GM18498 (cell line): ENCODE measurements at regions not wholly inside any gene's neighbourhood (a gene's known extent, or its start where the extent isn't known, plus 50 kb on each side); places are given as distances from the start of the nearest gene placed in this dataset.

Experiments
- ATAC-seq: cut with Tn5 transposase; IDR thresholded peaks from one replicate; pipeline ENCODE4 v1.9.1; 2021; ENCODE audit warnings: mild to moderate bottlenecking, moderate library complexity; ENCODE audit not compliant: unreplicated experiment

DNA sequence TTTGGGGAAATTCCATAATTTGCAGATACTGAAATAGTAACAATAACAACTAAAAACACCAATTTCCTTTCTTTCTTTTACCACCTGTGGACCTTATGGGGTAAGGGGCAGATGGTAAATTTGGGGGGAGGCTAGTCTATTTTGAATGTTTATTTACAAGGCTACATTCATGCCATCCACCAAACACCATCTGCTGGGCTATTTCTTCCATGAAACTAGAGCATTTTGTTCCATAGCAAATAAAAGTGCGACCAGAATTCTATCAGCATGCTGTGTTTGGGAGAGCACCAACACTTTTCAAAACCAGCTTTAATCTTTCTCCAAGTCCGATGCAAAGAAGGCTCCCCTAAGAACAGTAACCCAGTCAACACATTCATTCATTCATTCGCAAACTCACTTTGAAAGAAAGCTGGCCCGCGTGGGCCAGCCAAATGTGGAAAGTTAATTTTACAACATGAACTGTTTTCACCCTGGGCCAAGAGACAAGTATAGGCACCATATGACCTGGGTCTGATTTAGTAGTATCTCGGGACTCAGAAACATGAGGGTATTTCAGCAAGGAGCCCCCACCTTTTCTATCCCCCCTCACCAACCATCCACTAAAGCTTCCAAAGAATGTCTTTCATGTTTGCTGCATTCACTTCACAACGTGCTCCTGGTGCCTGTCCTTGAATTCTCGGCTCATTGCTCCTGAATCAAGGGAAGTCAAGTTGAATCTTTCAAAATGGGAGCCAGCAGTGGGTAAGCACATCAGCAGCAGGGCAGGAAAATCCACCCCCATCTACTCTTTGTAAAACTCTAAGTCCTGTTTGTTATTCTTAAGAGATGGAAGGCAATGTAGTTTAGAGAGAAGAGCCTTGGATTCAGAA is 210.6 kb downstream of the C1D start:
- ATAC-seq: no peak

DNA sequence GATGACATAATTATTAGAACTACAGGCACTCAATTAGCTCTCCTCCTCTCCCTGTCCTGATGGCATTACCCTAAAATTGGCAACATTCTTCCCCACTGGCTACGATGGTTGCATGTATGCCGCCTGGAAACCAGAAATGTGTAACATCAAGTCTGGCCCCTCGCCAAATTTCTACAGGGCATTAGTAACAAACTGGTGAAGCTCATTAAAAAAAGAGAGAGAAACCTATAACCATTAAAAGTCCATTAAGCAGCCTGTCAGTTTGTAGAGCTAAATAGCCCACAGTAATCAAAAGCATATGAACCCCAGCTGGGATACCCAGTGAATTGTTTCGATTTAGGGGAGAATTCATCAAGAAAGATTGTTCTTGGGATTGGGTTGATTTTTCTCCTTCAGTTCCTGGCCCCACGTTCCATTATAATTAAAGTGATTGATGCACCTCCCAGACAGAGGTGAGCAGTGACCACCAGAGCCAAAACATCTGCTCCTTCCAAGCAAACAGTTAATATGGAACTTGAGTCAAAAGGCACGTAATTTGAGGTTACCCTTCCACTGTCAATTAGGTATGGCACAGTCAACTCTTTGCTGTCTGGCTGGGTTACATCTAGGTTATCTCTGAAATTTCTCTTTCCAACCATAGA is 208.6 kb downstream of the C1D start:
- no peak for ATAC-seq

DNA sequence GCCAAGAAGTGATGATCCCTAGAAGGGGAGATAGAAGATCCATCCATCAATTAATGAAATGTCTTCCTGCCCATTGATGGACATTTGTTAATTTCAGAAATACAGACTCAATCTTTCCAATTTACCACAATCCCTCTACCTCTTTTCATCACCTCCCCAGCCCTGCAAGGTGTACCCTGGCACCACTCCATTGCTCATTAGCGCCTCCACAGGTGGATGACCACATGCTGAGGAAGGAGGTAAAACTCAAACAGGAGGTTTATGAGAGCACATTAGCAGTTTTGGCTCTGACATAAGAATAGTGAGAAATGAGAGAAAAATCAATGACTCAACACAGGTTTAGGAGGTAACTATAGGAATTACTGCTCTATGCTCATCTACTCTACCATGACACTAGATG is 208.0 kb downstream of the C1D start:
- no peak for ATAC-seq

DNA sequence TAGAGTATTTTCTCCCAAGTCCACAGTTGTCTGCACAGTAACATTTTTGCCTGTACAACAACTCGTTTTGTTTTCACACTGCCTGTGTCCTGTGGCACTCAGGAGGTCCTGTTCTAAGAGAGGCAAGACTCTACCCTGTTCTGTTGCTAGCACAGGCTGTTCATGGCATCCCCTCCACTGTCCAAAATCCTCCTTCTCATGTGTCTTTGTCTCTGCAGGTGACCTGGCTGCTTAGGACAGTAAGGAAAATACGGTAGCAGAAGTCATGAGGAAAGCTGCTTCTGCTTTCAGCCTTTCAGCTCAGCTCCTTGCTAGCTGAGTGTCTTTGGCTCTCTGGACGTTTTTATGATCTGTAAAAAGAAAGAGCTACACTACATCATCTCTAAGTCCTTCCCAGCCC is 205.9 kb downstream of the C1D start:
- no peak for ATAC-seq

DNA sequence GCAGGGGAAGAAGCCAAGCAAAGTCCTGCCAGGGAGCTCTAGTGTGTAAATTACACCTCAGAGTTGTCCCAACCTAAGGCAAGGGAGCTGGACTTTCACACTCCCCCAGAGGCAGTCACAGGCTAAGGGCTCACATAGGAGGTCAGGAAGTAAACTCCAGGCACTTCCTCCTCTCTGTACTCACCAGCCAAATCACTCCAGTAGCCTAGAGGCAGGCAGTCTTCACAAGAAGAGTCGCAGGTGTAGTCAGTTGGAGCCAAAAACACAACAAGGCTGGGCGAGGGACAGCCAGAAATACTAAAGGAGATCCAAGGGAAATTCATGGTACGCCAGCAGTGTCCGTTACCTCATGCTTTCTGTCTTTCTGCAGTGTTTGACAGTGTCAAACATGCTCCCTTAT is 205.0 kb downstream of the C1D start:
- no peak for ATAC-seq

DNA sequence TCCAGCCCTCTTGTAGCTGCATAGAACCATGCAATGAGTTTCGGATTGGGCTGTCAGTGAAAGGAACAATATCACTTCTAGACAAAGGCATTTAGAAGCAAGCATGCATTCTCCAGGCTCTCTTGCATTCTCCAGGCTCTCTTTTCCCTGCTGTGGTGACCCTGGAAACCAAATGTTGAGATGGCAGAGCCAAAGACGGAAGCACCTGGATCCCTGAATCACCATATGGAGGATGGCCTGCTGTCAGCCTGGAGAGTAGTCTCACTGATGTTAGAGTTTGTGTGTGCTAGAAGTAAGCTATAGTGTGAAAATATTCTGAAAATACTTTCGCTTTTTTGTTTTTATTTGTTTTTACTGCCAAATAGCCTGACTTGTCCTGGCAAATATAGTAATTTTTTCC is 203.9 kb downstream of the C1D start:
- ATAC-seq: no peak

DNA sequence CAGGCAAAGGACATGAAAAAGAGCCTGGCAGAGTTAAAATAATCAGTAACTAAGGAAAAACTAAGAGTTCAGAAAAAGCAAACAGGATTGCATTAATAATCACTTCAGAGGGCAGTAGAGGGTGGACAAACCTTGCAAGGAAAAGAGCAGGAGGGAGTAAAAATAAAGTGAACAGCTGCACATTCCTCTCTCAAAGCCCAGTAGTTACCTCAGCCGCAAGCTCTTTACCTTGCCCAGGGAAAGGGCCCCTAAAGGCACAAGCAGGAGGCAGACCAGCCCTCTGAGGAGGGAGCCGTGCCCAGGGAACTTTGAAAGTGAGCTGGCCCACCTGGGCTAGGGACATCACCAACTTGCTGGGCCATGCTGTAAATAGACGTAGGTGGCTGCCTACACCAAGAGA is 196.9 kb downstream of the C1D start:
- no peak for ATAC-seq

DNA sequence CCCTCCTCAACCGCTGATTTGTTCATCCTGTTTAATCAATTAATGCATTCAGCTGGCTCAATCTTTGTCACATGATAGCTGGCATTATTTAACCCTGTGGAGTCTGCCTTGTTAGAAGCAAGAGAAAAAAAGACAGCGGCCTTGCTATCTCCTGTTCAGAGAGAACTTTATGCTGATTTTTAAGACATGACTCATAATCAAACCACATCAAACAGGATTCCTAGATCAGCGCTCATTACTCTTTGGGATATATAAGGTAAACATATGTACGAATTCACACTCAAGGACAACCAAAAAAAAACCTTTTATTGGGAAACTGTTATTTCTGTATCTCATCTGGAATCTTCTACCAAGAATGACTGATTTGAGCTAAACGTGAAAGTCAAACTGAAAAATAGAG is 195.1 kb downstream of the C1D start:
- ATAC-seq: no peak

DNA sequence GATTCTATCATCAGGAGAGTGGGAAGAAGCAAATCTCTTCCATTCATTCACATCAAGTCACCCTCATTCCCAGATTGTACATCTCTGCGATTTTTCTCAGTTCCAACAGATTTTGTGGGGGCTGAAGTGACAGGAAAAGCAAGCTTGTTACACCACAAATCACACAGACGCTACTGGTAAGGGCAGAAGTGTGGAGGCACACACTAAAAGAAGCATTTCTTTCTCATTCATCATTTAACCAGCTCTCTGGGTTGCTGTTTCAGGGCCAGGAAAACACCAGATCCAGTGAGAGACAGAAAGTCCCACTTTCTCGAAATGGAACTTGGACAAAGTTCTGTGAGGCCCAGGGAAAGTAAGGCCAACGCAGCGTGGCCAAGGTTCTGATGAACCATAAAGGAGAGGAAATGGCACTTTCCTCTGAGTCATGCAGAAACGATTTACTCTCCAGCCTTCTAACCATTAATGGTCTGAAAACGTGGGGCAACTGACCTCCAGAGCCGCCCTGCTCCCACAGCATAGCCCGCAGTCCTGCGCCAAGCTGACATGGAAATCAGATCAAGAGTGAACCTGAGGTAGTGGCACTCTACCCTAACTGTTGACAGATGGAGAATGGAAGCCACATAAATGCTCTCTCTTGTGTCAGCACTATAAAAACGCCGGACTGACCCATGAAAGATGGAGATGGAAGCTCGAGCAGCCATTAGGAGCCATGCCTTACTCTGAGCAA is 191.0 kb downstream of the C1D start:
- ATAC-seq: no peak

DNA sequence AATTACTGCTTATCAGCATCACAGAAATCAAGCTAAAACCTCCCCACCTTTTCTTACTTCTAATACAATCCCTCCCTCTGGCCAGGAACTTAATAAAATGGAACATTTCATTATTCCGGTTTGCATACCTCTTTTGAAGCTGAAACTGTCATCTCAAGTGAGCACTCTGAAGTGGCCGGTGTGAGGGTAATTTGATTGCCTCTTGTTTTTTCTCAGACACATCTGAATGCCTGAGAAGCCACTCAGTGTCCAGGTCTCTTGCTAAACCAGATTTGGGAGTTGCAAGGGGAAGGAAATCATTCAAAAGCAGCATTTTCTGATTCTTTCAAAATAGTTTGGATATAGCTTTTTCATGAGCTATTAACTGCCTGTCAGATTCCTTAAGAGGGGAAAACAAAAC is 190.3 kb downstream of the C1D start:
- no peak for ATAC-seq

DNA sequence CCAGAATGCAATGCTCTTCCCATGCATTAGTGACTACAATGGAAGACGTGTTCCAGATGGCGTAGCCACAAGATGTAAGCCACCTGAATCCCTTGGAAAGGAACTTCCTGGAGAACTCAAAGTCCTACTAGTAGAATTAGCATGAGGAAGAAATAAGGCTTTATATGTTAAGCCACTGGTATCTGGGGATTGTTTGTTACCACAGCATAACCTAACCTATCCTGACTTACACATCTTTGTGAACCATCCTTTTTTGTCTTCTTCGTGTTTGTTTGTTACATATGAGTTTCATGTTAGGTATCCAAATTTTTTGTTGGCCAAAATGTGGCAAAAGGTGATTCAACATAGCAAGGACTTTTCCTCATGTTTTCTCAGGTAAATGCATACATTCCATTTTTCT is 188.9 kb downstream of the C1D start:
- ATAC-seq: no peak

DNA sequence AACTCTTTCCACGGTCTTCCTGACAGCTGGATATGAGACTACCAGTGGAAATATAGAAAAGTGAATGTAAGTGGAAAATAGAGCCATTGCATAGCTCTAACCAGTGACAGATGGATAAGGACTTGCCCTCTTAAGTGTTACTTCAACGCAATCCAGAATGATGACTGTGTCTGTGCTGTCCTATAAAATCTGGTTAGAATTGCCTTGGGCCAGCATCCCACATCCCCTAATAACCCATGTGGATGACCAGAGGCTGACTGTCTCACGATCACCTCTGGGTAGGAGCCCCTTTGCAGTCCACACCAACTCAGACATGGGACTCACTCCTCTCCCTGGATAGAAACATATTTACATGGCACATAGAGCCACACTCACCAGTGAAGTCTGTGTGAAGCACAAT is 186.6 kb downstream of the C1D start:
- ATAC-seq: no peak

DNA sequence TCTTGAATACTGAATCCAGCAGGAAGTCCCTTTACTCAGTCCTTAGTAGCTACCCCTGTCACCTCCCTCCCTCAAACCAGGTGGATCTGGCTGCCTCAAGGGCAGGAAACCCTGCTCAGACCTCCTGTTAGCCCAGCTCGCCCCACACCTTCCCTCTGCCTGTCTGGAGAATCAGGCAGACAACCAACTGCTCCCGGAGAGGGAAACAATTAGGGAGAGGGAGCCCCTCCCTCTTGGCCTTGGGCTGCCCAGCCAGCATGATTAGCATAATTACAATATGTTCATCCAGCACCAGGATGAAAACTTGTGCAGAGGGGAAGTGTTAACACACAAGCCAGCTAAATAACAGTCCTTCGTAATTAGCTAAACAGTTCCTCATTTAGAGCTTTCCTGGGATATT is 185.5 kb downstream of the C1D start:
- ATAC-seq: no peak

DNA sequence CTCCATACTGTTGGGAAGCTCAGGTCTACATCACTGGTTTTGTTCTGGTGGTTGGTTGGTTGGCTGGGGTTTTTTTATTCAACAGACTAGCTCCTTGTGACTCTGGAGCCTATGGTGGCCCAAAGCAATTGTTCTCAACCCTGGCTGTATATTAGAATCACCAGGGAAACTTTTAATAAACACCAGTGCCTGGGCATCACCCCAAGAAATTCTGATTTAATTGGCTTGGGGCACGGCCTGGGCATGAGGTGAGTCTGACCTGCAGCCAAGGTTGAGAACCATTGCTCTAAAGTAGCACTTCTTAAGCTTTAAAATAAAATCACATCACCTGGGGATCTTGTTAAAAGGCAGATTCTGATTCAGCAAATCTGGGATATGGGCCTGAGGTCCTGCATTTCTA is 184.1 kb downstream of the C1D start:
- no peak for ATAC-seq

DNA sequence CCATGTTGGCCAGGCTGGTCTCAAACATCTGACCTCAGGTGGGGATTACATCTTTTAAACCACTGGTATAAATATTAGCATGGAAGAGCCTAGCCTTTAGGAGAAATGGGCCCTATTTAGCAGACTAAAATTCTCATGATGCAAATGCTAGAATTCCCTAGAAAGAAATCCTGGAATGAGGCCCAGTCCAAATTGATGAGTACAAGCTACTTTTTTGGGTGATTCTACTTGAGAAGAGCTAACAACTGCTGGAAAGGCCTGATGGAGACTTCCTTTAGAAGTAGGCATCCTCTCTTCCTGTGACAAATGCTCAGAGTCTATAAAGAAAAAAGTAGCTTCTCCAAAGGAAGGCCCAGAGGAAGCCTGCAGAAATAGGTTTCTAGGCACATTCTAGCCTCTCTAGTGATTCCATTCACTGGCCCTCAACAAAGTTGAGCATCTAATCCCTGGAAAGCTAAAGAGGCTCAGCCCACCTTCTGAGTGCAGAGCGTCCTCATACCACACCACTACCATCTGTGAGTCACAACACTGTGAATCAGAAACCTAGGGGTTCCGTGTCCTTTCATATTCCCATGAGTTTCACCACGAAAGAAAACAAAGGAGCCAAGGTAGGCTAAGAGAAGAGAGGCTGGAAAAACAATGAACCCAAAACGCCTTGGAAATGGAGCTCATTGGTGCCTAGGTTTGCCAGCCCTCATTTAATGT is 183.1 kb downstream of the C1D start:
- ATAC-seq: no peak

DNA sequence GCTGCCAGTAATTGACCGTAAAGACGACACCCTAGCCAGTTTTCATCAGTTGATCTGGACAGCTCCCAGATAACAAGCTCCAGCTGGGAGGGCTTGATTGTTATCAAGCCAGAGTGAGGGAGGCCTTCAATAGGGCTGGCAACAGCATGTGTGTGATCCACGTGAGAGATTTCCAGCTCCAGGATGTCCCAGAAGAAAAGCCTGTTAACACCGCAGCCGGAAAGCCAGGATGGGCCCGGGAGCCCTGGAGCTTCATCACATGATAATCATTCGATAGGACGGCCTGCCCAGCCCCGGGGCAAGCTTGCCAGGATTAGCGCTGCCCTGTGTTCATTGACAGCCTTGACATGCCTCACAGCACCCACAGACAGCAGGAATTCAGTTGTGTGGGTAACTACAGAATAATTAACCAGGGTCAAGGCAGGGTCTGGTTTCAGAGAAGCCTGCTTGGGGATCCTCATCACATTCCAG is 182.5 kb downstream of the C1D start:
- no peak for ATAC-seq

DNA sequence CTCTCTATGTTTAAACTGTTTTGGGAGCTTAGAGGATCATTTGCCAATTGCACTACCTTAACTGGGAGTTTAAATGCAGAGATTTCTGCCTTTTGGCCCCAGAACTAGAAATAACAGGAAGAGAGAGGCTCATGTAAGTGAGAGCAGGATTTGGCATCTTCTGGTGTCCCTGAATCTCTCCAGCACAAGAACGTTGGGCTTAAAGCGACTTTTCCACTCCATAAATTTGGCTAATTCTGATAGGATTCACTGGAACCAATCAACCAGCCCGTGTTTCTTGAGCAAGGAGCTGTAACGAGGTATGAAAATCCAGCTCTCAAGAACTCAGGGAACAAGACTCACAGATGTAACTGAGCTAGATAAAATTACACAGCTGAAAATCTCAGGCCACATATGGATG is 181.0 kb downstream of the C1D start:
- no peak for ATAC-seq

DNA sequence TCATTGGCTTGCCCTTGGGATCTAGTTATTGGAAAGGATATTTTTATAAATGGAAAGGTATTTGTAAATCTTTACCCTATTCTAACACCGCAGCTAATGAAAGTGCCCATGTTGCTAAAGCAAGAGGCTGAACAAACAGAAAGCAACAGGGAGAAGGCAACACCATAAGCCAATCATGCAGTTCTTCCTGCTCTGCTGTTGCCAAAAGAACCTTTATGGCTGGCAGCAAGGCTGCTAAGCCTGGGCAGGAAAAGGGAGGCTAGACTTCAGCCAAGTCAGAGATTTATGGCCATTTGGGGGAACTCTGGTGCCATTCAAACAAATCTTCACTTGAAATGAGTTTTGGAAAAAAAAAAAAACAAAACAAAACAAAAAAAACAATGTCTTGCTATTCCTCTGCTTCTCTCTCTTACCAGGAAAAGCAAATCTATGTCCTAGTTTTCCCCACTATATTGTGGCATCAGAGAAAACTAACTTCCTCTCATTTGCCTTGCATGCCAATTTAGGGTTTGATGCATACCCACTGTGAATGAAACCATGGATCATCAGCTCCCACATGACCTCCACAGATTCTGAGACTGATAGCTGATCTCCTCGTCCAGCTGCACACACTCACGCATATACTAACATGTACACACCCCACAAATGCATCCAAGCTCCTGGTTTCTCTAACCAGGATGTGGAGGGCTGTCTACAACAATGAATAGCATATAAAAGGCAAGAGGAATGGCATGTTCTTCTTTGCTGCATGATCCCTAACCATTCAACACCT is 179.3 kb downstream of the C1D start:
- no peak for ATAC-seq

DNA sequence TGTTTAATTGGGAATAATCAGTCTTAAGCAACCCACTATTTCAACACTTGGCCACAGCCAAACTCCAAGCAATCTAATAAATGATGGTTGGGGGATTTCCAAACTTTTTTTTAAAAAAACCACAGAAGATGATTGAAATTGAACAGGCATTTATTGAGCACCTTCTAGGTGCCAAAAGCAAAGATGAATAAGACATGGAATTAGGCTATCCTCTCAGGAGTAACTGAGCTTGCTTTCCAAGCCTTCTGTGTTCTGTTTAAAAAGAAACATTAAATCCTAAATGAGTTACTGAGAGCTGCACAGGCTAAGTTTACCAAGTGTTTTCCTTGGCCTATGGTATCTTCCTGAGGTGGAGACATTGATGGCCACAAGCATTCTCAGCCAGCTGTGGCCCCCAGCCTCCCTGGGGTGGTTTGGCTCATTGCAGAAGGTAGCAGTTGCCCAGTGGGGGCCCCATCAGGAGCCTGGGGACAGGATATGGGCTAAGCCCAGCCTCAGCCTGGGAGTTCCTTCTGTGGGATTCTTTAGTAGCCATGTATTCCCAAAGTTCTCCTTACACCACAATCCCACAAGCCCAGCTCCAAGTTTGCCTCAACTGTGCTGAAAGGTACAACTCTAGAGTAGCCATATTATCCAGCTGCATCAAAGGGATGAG is 174.3 kb downstream of the C1D start:
- no peak for ATAC-seq

DNA sequence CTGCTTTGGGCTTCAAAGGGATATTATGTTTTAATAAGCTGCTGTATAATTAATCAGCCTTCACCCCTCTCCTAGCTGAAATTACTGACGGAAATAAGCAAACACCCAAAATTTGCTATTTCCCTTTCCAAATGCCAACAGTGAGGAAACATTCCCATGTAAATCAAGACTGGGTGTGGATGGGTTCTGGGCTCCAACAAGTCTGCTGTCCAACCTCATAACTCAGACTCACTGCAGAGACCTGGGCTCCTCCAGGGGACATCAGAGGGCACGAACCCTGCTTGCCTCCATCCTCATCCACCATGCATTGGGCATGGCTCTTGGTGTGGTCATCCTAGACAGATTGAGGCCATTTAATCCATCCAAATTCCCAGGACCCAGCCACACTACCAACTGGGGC is 173.7 kb downstream of the C1D start:
- ATAC-seq: no peak
